Activated naive CD4-positive, alpha-beta T cell treated with anti-CD3 and anti-CD28 coated beads, Interleukin-2, amount 10 ng/mL, durations not matched to agents 7 days and 5 days (primary cell): ENCODE measurements at regions not wholly inside any gene's neighbourhood (a gene's known extent, or its start where the extent isn't known, plus 50 kb on each side); places are given as distances from the start of the nearest gene placed in this dataset.
"Not testable (repeated sequence)": the region's sequence is repeated elsewhere in the genome, so short reads cannot be mapped to it uniquely, and the experiment has no call there.

ENCODE experiments used
- CTCF ChIA-PET: fragments of 350-600 bp; sonication (Branson Sonifier 250); formaldehyde crosslinking; loops from one replicate; lab custom pipeline; 2021; ENCODE audit warnings: antibody characterized with exemption; lab: Charles Lee
- DNase-seq: peaks from one replicate; pipeline ENCODE4 v3.0.0-alpha.2; 2020
- H3K27ac Mint-ChIP-seq: one replicate; pipeline ENCODE4 v1.8.0; 2021; ENCODE audit warnings: mild to moderate bottlenecking, moderate library complexity, mixed read lengths
- H3K27me3 Mint-ChIP-seq: one replicate; pipeline ENCODE4 v1.8.0; 2021; ENCODE audit warnings: mild to moderate bottlenecking, mixed read lengths
- H3K36me3 Mint-ChIP-seq: one replicate; pipeline ENCODE4 v1.8.0; 2021; ENCODE audit warnings: mixed read lengths
- H3K4me1 Mint-ChIP-seq: one replicate; pipeline ENCODE4 v1.8.0; 2021; ENCODE audit warnings: mixed read lengths
- H3K4me3 Mint-ChIP-seq: one replicate; pipeline ENCODE4 v1.8.0; 2021; ENCODE audit warnings: mild to moderate bottlenecking, moderate library complexity, mixed read lengths
- H3K9me3 Mint-ChIP-seq: one replicate; pipeline ENCODE4 v1.8.0; 2021; ENCODE audit warnings: mixed read lengths

DNA sequence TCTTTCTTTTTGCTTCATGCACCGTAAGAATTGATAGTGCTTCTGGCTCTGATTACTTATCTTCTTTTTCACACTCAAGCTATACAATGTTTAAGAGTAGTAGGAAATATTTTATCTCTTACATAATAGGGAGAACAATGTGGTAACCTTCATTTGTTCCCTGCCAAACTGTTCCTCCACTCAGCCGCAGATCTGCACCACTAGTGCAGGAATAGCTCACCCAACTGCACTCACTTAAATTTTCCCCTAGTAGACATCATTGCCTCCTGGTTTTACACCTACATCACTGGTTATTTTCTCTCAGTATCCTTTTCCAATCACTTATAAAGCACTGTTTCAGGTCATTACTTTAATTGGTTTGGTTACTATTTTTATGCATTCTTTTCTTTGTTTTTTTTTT is 283.5 kb upstream of the ZNF804A start:
- no peak for DNase-seq
- no peaks in the 10 kb centered on the region for H3K36me3 Mint-ChIP-seq
- no peak overlapping the region for H3K4me3 Mint-ChIP-seq
- no peaks in the 10 kb centered on the region for H3K4me1 Mint-ChIP-seq
- H3K27me3 Mint-ChIP-seq, result no peaks in the 10 kb centered on the region
- no peak overlapping the region for H3K27ac Mint-ChIP-seq
- no peaks in the 10 kb centered on the region for H3K9me3 Mint-ChIP-seq
- CTCF ChIA-PET, result no interaction called here

- Mint-ChIP-seq H3K9me3 (peaks cover 2% of the 10 kb centered on the region), H3K4me1 (no peaks in the 10 kb centered on the region), H3K27me3 (no peaks in the 10 kb centered on the region), H3K36me3 (no peaks in the 10 kb centered on the region), H3K27ac (no peak overlapping the region), H3K4me3 (no peak overlapping the region)
- no peak for DNase-seq
- CTCF ChIA-PET, result no interaction called here
These were observed 281.4 kb upstream of the ZNF804A start for GRCh38 chr2:184316921-184317320.

- Mint-ChIP-seq H3K27ac (no peak overlapping the region), H3K27me3 (no peaks in the 10 kb centered on the region), H3K4me1 (no peaks in the 10 kb centered on the region), H3K36me3 (no peaks in the 10 kb centered on the region), H3K9me3 (peaks cover 2% of the 10 kb centered on the region), H3K4me3 (no peak overlapping the region)
- no peak for DNase-seq
- CTCF ChIA-PET, result no interaction called here
These were observed 275.7 kb upstream of the ZNF804A start for GRCh38 chr2:184322615-184323014.

- H3K27ac Mint-ChIP-seq, result no peak overlapping the region
- H3K4me1 Mint-ChIP-seq, result no peaks in the 10 kb centered on the region
- no peak overlapping the region for H3K4me3 Mint-ChIP-seq
- DNase-seq, result no peak
- peaks cover 1% of the 10 kb centered on the region for H3K9me3 Mint-ChIP-seq
- CTCF ChIA-PET, result no interaction called here
- H3K36me3 Mint-ChIP-seq, result no peaks in the 10 kb centered on the region
- no peaks in the 10 kb centered on the region for H3K27me3 Mint-ChIP-seq
These were observed 272.3 kb upstream of the ZNF804A start for GRCh38 chr2:184326066-184326465.

DNA sequence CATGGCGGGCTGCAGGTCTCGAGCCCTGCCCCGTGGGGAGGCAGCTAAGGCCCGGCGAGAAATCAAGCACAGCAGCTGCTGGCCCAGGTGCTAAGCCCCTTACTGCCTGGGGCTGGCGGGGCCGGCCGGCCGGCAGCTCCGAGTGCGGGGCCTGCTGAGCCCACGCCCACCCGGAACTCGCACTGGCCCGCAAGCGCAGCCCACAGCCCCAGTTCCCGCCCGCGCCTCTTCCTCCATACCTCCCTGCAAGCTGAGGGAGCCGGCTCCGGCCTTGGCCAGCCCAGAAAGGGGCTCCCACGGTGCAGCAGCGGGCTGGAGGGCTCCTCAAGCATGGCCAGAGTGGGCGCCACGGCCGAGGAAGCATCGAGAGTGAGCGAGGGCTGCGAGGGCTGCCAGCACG is 270.5 kb upstream of the ZNF804A start:
- H3K9me3 Mint-ChIP-seq, H3K4me1 Mint-ChIP-seq, DNase-seq, CTCF ChIA-PET, H3K27me3 Mint-ChIP-seq, H3K27ac Mint-ChIP-seq, H3K36me3 Mint-ChIP-seq, H3K4me3 Mint-ChIP-seq: not testable (repeated sequence)

GRCh38 chr2:184330561-184330960 is 267.8 kb upstream of the ZNF804A start:
- H3K4me3 Mint-ChIP-seq, H3K27me3 Mint-ChIP-seq, H3K27ac Mint-ChIP-seq, H3K4me1 Mint-ChIP-seq, H3K9me3 Mint-ChIP-seq, DNase-seq, CTCF ChIA-PET, H3K36me3 Mint-ChIP-seq: not testable (repeated sequence)

GRCh38 chr2:184336688-184337087 is 261.6 kb upstream of the ZNF804A start:
- Mint-ChIP-seq H3K27ac (no peak overlapping the region), H3K4me3 (no peak overlapping the region), H3K36me3 (no peaks in the 10 kb centered on the region), H3K4me1 (no peaks in the 10 kb centered on the region), H3K27me3 (no peaks in the 10 kb centered on the region), H3K9me3 (no peaks in the 10 kb centered on the region)
- no peak for DNase-seq
- CTCF ChIA-PET, result no interaction called here

DNA sequence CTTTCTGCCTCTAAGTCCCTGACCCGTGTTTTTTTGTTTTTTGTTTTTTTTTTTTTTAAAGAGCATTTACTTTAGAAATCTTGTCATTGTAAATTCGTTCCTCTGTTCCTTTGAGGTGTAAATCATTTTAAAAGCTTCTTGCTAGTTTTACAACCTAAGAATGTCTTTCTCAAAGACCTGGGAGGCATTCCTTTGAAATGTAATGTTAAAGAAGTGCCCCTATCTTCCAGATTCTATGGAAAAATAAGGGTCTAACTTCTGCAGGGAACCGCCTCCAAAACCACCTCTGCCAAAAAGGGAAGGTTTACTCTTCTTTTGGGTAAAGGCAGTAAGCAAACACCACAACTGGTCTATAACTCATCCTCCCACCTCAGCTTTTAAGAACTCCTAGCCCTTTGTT is 259.6 kb upstream of the ZNF804A start:
- CTCF ChIA-PET, result no interaction called here
- H3K9me3 Mint-ChIP-seq, result no peaks in the 10 kb centered on the region
- no peaks in the 10 kb centered on the region for H3K27me3 Mint-ChIP-seq
- no peak overlapping the region for H3K27ac Mint-ChIP-seq
- no peaks in the 10 kb centered on the region for H3K36me3 Mint-ChIP-seq
- H3K4me3 Mint-ChIP-seq, result no peak overlapping the region
- DNase-seq, result no peak
- no peaks in the 10 kb centered on the region for H3K4me1 Mint-ChIP-seq

- no peaks in the 10 kb centered on the region for H3K9me3 Mint-ChIP-seq
These were observed 258.4 kb upstream of the ZNF804A start for GRCh38 chr2:184339966-184340365.

GRCh38 chr2:184346338-184346862 is 251.9 kb upstream of the ZNF804A start:
- CTCF ChIA-PET, result no interaction called here

More at GRCh38 chr2:184339966-184340365, 258.4 kb upstream of the ZNF804A start:
- H3K4me3 Mint-ChIP-seq, result no peak overlapping the region
- H3K27me3 Mint-ChIP-seq, result no peaks in the 10 kb centered on the region
- DNase-seq, result no peak
- no peak overlapping the region for H3K27ac Mint-ChIP-seq
- no peaks in the 10 kb centered on the region for H3K36me3 Mint-ChIP-seq
- CTCF ChIA-PET, result no interaction called here
- no peaks in the 10 kb centered on the region for H3K4me1 Mint-ChIP-seq

GRCh38 chr2:184351126-184351525 is 247.2 kb upstream of the ZNF804A start:
- no peak overlapping the region for H3K4me3 Mint-ChIP-seq
- peaks cover 4% of the 10 kb centered on the region for H3K9me3 Mint-ChIP-seq
- H3K36me3 Mint-ChIP-seq, result no peaks in the 10 kb centered on the region
- DNase-seq, result no peak
- H3K27me3 Mint-ChIP-seq, result no peaks in the 10 kb centered on the region
- H3K4me1 Mint-ChIP-seq, result peaks cover 15% of the 10 kb centered on the region
- H3K27ac Mint-ChIP-seq, result peak overlapping the region; percentile 72
- CTCF ChIA-PET, result no interaction called here

More at GRCh38 chr2:184346338-184346862, 251.9 kb upstream of the ZNF804A start:
- Mint-ChIP-seq H3K27me3 (no peaks in the 10 kb centered on the region), H3K9me3 (peaks cover 4% of the 10 kb centered on the region), H3K36me3 (no peaks in the 10 kb centered on the region), H3K4me1 (peaks cover 10% of the 10 kb centered on the region), H3K27ac (no peak overlapping the region), H3K4me3 (no peak overlapping the region)
- DNase-seq, result no peak

DNA sequence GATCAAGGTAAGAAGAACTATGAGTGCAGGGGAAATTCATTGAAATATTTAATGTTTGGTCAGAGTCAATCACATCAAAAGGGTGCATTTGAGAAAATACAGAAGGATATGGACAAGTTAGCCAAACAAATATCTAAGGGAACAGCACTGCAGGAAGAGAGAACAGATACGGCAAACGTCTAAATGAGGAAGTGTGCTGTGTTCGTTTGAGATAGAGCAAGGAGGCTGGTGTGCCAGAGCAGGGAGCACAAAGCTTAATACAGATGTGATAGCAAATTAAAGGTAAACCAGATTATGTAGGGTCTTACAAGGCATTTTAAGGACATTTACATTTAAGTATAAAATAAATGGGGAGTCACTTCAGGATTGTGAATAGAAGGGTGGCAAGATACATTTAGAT is 241.3 kb upstream of the ZNF804A start:
- CTCF ChIA-PET, result no interaction called here
- H3K36me3 Mint-ChIP-seq, result no peaks in the 10 kb centered on the region
- H3K27me3 Mint-ChIP-seq, result no peaks in the 10 kb centered on the region
- no peaks in the 10 kb centered on the region for H3K4me1 Mint-ChIP-seq
- no peak overlapping the region for H3K27ac Mint-ChIP-seq
- no peak overlapping the region for H3K4me3 Mint-ChIP-seq
- H3K9me3 Mint-ChIP-seq, result peaks cover 2% of the 10 kb centered on the region
- no peak for DNase-seq

GRCh38 chr2:184359379-184359778 is 238.9 kb upstream of the ZNF804A start:
- Mint-ChIP-seq H3K4me3 (no peak overlapping the region), H3K9me3 (peaks cover 2% of the 10 kb centered on the region), H3K27me3 (no peaks in the 10 kb centered on the region), H3K27ac (no peak overlapping the region), H3K4me1 (no peaks in the 10 kb centered on the region), H3K36me3 (no peaks in the 10 kb centered on the region)
- DNase-seq, result no peak
- CTCF ChIA-PET, result no interaction called here

DNA sequence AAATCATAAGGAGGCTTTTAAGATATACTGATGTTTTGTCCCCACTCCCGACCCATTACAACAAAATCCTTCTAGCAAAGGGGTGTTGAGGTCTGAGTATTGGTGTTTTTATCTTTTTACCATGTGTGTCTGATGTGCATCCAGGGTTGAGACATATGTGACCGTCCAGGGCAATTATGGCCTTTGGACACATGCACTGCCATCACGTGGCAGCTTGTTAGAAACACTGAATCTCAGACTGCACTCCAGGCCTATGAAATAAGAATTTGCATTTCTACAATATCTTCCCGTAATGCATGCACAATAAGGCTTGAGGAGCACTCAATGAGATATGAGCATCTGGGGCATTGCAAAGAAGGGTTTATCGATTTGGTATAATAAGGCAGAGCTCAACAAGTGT is 235.1 kb upstream of the ZNF804A start:
- no peaks in the 10 kb centered on the region for H3K27me3 Mint-ChIP-seq
- no peak overlapping the region for H3K4me3 Mint-ChIP-seq
- no peak for DNase-seq
- H3K4me1 Mint-ChIP-seq, result no peaks in the 10 kb centered on the region
- no peaks in the 10 kb centered on the region for H3K36me3 Mint-ChIP-seq
- H3K27ac Mint-ChIP-seq, result no peak overlapping the region
- CTCF ChIA-PET, result no interaction called here
- H3K9me3 Mint-ChIP-seq, result no peaks in the 10 kb centered on the region

- CTCF ChIA-PET, result no interaction called here
- Mint-ChIP-seq H3K9me3 (no peaks in the 10 kb centered on the region), H3K36me3 (no peaks in the 10 kb centered on the region), H3K4me3 (no peak overlapping the region), H3K27ac (no peak overlapping the region), H3K27me3 (no peaks in the 10 kb centered on the region), H3K4me1 (no peaks in the 10 kb centered on the region)
- no peak for DNase-seq
These were observed 231.1 kb upstream of the ZNF804A start for GRCh38 chr2:184367211-184367610.

DNA sequence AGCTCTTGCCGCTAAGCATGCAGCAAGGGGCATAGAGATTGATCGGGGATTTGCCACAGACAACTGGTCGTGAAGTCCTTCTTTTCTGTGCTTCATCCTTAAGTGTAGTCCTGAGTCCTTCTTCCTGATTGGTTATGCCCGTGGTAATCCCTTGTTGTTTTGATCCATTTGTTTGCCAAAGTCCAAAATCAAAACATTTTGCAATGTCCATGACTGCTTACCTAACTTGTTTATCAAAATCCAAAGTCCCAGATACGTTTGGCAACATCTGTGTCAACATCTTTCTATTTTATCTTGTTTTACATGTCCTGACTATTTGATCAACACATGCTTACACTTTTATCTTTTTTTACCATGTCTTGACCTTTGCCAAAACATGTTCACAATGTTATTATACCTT is 229.0 kb upstream of the ZNF804A start:
- Mint-ChIP-seq H3K4me3 (no peak overlapping the region), H3K27ac (no peak overlapping the region), H3K9me3 (no peaks in the 10 kb centered on the region), H3K4me1 (no peaks in the 10 kb centered on the region), H3K36me3 (no peaks in the 10 kb centered on the region), H3K27me3 (no peaks in the 10 kb centered on the region)
- CTCF ChIA-PET, result no interaction called here
- no peak for DNase-seq
